Stimulated activated CD4-positive, alpha-beta T cell treated with anti-CD3 and anti-CD28 coated beads, TNF-alpha, amount 100 ng/mL, for 24 hours (primary cell): ENCODE measurements at regions not wholly inside any gene's neighbourhood (a gene's known extent, or its start where the extent isn't known, plus 50 kb on each side); places are given as distances from the start of the nearest gene placed in this dataset.

Experiments used
- DNase-seq, 3 experiments: peaks; one replicate each; pipeline ENCODE4 v3.0.0-alpha.2; 2020; ENCODE audit warnings: low read depth in 3 of 3

- no peak for DNase-seq
Measured at GRCh38 chr11:116600930-116601329, 171.9 kb downstream of the BUD13 start.

- DNase-seq: no peak
Measured at GRCh38 chr11:116598556-116598955, 174.2 kb downstream of the BUD13 start.

- DNase-seq: no peak
Measured at GRCh38 chr11:116598036-116598435, 174.8 kb downstream of the BUD13 start.

GRCh38 chr11:116596346-116597260, 176.2 kb downstream of the BUD13 start:
- DNase-seq: no peak

GRCh38 chr11:116595305-116595880, 177.4 kb downstream of the BUD13 start:
- no peak for DNase-seq

GRCh38 chr11:116590844-116591570, 181.8 kb downstream of the BUD13 start:
- no peak for DNase-seq

GRCh38 chr11:116589402-116589801, 183.4 kb downstream of the BUD13 start:
- DNase-seq: no peak

GRCh38 chr11:116586392-116586791, 186.4 kb downstream of the BUD13 start:
- no peak for DNase-seq

- DNase-seq: no peak
Measured at GRCh38 chr11:116582571-116582970, 190.2 kb downstream of the BUD13 start.

- DNase-seq: no peak
Measured at GRCh38 chr11:116581349-116581748, 191.4 kb downstream of the BUD13 start.

- no peak for DNase-seq
Measured at GRCh38 chr11:116580799-116581198, 192.0 kb downstream of the BUD13 start.

GRCh38 chr11:116579857-116580727, 192.7 kb downstream of the BUD13 start:
- DNase-seq: no peak

GRCh38 chr11:116579031-116579653, 193.6 kb downstream of the BUD13 start:
- no peak for DNase-seq

GRCh38 chr11:116577956-116578355, 194.8 kb downstream of the BUD13 start:
- no peak for DNase-seq

GRCh38 chr11:116577273-116577672, 195.5 kb downstream of the BUD13 start:
- no peak for DNase-seq

GRCh38 chr11:116576526-116576925, 196.3 kb downstream of the BUD13 start:
- DNase-seq: no peak

GRCh38 chr11:116567721-116568242, 205.0 kb downstream of the BUD13 start:
- no peak for DNase-seq

- DNase-seq: no peak
Measured at GRCh38 chr11:116563712-116564047, 209.1 kb downstream of the BUD13 start.

- DNase-seq: no peak
Measured at GRCh38 chr11:116563028-116563711, 209.6 kb downstream of the BUD13 start.

GRCh38 chr11:116560589-116560988, 212.2 kb downstream of the BUD13 start:
- DNase-seq: no peak
